NCI-H1105 (cell line): ENCODE measurements at regions not wholly inside any gene's neighbourhood (a gene's known extent, or its start where the extent isn't known, plus 50 kb on each side); places are given as distances from the start of the nearest gene placed in this dataset.
"Not testable (repeated sequence)": the region's sequence is repeated elsewhere in the genome, so short reads cannot be mapped to it uniquely, and the experiment has no call there.

Experiments
- DNase-seq: peaks from one replicate; lab custom pipeline; 2025; lab: John Stamatoyannopoulos, UW

DNA sequence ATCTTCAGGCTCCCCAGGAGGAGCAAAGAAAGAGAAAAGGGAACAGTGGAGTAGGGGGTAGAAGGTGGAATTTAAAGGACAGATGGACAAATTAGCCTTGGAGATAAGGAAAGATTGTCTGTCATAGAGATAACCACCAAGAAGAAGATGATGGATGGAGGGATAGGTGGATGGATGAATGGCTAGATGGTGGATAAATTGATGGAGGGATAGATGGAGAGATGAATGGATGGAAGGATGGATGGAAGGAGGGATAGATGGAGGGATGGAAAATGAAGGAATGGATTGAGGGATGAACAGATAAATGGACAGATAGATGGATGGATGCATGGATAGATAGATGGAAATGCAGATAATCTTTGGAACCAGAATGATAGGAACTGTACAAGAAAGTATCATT, 102.8 kb downstream of the TNFAIP3 start:
- no peak for DNase-seq

DNA sequence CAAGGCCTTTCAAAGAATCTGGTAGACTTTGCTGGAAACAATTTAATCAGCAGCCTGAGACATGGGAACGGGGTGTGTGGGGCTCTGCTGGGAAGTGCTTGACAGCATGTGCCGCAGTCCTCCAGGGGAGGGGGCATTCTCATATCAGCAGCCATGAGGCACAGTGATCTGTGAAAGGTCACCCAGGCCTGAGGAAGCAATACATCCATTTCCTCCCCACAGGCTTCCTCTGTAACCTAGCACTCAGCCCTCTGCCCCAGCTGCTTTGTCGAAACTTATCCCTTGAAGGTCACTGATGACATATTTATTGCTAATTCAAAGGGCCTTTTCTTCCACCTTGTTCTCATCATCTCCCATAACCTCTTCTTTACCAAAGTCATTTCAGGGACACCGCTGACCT, 103.3 kb downstream of the TNFAIP3 start:
- no peak for DNase-seq

- no peak for DNase-seq
Measured at GRCh38 chr6:137973201-137973600, 106.1 kb downstream of the TNFAIP3 start.

- DNase-seq: peak; percentile 3
Measured at GRCh38 chr6:137975188-137975940, 108.3 kb downstream of the TNFAIP3 start.

DNA sequence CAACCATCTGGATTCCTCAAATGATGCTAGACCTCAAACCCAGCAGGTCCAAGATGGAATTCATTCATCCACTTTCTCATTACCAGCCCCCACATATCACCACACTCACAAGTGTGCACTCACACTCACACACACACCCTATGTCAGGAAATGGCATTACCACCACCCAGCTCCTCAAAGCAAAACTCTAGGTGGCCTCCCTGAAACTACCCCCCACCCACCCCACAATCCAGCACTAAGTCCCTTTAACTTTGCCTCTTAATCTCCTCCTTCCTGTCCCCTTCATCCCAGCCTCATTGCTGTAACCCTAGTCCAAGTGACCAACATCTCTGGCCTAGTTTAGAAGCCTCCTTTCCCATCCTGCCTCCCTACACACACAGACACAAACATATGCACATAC, 109.4 kb downstream of the TNFAIP3 start:
- no peak for DNase-seq

GRCh38 chr6:137977206-137977605, 110.1 kb downstream of the TNFAIP3 start:
- DNase-seq: no peak

GRCh38 chr6:137977814-137978213, 110.8 kb downstream of the TNFAIP3 start:
- no peak for DNase-seq

- DNase-seq: no peak
Measured at GRCh38 chr6:137978252-137978896, 111.3 kb downstream of the TNFAIP3 start.

DNA sequence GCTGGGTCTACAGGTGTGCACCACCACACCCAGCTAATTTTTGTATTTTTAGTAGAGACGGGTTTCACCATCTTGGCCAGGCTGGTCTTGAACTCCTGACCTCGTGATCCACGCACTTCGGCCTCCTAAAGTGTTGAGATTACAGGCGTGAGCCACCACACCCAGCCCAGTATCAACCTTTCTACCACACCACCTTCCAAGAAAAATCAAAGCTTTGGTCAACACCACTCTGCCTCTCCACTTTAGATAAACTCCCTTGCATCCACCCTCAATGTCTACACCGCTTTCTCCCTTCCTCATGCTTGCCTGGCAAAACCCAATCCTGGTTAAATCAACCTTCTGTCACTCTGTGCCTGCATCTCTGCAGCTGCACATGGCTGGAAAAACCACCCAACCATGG, 112.2 kb downstream of the TNFAIP3 start:
- DNase-seq: not testable (repeated sequence)

DNA sequence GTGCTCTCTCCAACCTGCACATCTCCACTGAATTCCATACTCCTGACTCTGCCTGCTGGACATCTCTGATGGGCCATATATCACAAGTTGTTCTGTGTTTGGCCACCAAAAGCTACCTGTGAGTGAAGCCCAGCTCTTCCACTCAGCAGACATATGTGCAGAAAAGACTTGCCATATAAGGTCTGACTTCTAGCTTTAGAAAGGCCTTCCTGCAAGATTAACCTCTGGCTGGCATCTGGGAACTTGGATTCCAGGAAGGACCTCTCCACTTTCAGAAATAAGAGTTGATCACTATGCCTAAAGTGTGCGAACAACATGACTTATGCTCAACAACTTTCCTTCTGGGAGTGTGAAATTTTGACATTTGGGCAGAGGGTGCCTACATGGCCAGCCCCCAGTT, 113.7 kb downstream of the TNFAIP3 start:
- DNase-seq: no peak

DNA sequence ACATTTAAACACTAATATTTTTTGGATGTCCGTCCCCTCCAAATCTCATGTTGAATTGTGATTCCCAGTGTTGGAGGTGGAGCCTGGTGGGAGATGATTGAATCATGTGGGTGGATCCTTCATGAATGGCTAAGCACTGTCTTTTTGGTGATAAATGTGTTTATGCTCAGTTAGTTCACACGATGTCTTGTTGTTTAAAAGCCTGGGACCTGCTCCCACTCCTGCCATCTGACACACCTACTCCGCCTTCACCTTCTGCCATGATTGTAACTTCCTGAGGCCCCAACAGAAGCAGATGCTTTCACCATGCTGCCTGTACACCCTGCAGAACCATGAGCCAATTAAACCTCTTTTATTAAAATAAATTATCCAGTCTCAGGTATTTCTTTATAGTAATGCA, 114.7 kb downstream of the TNFAIP3 start:
- no peak for DNase-seq

GRCh38 chr6:137982418-137983189, 115.5 kb downstream of the TNFAIP3 start:
- no peak for DNase-seq

GRCh38 chr6:137983269-137983668, 116.2 kb downstream of the TNFAIP3 start:
- no peak for DNase-seq

- DNase-seq: no peak
Measured at GRCh38 chr6:137989664-137990063, 117.6 kb downstream of the PERP start.

DNA sequence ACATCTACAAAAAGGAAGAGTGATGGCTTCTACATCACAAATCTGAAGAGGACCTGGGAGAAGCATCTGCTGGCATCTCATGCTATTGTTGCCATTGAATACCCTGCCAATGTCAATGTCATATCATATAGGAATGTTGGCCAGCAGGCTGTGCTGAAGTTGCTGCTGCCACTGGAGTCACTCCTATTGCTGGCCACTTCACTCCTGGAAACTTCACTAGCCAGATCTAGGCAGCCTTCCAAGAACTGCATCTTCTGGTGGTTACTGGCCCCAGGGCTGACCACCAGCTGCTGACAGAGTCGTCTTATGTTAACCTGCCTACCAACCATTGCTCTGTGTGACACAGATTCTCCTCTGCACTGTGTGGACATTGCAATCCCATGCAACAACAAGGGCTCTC, 111.8 kb downstream of the PERP start:
- no peak for DNase-seq

- DNase-seq: no peak
Measured at GRCh38 chr6:137998461-137999019, 108.7 kb downstream of the PERP start.

DNA sequence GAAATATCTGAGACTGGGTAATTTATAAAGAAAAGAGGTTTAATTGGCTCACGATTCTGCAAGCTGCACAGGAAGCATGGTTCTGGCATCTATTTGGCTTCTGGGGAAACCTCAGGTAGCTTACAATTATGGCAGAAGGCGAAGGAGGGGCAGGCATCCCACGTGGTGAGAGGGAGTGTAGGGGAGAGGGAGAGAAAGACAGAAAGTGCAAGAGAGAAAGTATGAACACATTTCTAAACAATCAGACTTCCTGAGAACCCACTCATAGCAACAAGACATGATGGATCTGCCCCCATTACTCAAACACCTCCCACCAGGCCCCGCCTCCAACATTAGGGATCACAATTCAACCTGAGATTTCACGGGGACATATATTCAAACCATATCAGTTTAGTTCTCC, 107.4 kb downstream of the PERP start:
- DNase-seq: no peak

GRCh38 chr6:138000941-138001340, 106.3 kb downstream of the PERP start:
- DNase-seq: no peak

GRCh38 chr6:138001750-138002349, 105.4 kb downstream of the PERP start:
- peak; percentile 61 for DNase-seq

- DNase-seq: peak; percentile 22
Measured at GRCh38 chr6:138004430-138005287, 102.6 kb downstream of the PERP start.

- DNase-seq: no peak
Measured at GRCh38 chr6:138005846-138006245, 101.4 kb downstream of the PERP start.
